HuH-7.5 (cell line): ENCODE measurements at regions not wholly inside any gene's neighbourhood (a gene's known extent, or its start where the extent isn't known, plus 50 kb on each side); places are given as distances from the start of the nearest gene placed in this dataset.

Source experiments
- DNase-seq: peaks from one replicate; pipeline ENCODE4 v3.0.0; 2011; ENCODE audit warnings: low spot score

- DNase-seq: no peak
These were observed 113.1 kb upstream of the GPC1 start for GRCh38 chr2:240322231-240322955.

GRCh38 chr2:240322991-240323390, 112.5 kb upstream of the GPC1 start:
- DNase-seq: no peak

GRCh38 chr2:240323601-240324291, 111.7 kb upstream of the GPC1 start:
- DNase-seq: no peak

DNA sequence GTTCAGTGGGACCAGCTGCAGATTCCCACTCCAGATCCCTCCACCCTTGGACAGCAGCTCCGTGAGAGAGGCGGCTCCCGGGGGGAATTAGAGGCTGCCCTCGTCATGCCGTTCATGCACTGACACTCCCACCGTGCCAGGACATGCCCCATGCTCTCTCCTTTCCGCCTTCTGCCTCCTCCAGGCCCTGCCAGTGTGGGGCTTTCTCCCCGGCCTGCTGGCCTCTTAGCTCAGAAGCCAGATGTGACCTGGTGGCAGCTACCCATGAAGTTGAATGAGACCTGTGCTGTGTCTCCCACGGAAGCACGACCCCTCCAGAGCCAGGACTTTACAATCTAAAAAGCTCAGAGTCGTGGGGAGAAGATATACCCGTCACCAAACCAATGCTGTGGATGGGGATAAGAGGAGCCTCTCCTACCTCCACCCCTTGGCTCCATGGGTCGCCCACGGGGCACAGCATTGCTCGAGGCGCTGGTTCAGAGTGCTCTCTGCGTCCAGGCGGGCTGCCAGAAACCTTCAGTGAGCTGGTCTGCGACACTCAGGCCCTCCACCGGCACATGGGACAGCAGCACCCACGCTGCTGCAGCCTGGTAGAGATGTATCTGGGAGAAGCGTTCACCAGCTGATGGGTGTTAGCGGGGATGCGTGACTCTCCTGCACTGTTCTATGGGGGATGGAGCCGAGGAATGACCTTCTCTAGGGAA, 111.0 kb upstream of the GPC1 start:
- no peak for DNase-seq

DNA sequence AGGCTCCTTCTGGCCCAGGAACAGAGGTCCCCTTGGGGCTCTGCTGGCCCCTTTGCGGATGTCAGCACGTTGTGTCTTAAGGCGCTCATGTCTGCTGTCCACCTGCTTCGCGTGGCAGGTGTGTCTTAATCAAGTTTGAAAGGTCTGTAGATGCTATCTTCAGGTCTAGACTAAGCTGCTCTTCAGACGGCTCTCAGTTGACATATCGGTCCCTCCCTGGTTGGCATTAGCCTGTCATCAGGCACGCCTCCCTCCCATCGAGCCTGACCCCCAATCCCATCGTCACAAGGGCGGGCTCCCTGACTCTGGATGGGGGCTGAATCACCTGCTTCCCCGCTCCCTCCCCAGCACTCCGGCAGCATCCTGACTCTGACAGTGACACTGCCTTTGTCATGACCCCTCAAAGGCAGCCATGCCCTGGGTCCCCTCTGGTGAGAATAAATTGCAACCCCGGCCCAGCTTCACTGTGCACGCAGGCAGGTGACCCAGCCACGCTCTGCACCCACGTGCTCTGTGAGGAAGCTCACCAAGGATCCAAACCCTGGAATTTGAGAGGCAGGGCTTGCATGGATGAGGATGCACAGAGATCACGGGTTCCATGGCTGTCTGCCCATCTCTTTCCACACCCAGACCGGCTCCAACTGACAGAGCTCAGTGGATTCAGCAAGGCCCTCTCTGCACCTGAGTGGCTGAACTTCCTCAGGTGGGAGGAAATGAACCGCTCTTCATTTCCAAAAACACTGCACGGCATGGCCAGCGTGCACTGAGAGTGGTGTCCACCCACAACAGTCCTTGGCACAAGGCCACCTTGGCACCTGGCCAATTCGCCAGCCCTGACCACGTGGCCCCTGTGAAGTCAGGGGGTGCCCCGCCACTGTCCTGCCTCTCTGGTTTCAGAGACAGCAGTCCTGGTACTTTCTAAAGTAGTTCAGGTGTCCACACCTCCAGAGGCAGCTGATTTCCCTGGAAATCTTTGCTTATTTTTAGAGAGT, 110.2 kb upstream of the GPC1 start:
- DNase-seq: no peak

DNA sequence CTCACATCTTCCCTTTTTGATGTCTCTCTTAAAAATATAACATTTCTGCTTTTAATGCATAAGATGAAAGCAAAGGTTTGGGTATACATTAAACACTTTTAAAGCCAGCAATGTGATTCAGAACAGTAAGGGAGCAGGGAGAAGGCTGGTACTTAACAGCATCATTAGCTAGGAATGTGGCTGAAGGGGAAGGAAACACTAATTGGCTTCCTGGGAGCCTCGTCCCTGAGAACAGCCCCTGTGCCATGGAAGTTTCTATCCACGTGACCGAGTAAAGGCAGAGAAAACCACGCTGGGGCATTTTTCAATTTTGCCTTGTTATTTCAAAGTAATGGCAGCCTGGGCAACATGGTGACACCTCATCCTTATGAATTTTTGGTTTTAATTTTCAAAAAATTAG, 109.2 kb upstream of the GPC1 start:
- no peak for DNase-seq

DNA sequence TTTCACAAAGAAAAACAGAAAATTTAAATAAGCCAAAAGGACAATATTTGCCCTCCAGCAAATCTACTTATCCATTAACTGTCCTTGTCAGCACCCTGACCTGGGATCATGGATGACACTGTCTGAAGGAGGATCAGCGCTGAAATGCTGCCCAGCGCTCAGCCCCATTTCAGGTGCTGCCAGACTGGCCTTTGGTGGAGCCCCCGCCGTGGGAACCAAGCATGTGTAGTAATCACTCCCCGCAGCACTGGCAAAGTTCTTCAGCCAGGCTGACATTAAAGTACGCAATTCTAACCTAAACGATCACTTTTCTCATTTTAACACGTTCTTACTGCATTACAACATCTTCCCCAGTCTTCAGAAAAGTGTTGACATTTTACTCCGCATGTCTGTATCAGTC, 108.6 kb upstream of the GPC1 start:
- DNase-seq: no peak

GRCh38 chr2:240327566-240327965, 107.9 kb upstream of the GPC1 start:
- no peak for DNase-seq

DNA sequence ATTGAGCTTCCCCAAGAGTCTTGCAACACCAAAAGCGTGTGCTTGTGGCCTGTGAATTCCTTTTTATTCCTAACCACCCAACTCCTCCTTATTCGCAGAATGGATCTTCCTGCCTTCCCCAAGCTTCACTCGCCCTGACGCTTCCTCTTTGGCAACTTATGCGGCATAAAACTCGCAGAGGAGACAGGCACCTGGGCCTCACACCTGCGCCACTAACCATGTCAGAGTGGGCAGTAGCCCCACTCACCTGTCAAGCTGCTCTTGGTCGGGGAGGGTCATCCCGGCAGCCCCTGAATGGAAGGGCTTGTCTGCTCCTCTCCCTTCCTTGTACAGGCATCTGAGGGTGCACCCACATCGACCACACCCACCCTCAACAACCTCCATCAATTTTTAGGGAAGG, 106.9 kb upstream of the GPC1 start:
- no peak for DNase-seq

DNA sequence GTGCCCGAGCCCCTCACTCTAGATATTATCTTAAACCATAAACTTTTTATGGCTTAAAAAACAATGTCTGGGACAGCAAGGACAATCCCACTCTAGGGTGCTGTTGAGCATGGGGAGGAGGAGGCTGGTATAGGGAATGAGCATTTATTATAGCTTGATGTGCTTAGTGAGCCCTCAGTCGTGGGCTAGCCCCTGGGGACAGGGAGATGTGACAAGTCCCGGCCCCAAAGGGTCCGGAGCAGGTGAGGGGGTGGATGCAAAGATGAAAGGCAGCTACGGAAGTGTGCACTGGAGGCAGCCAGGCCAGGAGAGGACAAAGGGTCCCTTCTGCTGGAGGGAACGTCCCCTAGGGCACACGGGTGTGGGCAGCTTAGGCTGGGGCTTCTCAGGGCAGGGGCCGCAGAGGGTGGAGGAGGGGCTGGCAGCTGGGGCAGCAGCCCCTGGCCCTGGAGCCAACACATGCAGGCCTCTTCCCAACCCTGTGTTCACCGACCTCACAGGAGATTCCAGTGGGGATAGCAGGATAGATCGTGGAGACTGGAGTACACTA, 106.3 kb upstream of the GPC1 start:
- DNase-seq: no peak

GRCh38 chr2:240329778-240330177, 105.7 kb upstream of the GPC1 start:
- no peak for DNase-seq

- DNase-seq: no peak
These were observed 101.5 kb upstream of the GPC1 start for GRCh38 chr2:240333985-240334384.

- no peak for DNase-seq
These were observed 100.4 kb upstream of the GPC1 start for GRCh38 chr2:240335061-240335460.

- DNase-seq: no peak
These were observed 98.5 kb upstream of the GPC1 start for GRCh38 chr2:240336820-240337427.

DNA sequence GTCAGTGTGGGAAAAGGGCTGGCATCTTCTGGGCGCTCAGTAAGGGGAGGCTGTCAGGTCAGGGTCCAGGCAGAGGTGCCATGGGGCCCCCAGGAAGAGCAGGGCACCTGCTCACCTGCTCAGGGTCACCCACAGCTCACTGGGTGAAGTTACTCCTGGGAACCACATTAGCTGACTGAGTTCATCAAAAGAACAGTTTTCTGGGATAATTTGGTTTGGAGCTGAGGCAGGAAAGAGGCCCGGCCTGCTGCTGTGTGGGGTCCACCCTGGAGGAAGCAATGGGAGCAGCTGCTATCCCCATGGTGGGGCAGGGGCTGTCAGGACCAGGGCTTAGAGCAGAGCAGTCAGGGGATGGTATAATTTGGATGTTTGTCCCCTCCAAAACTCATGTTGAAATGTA, 97.2 kb upstream of the GPC1 start:
- DNase-seq: no peak

DNA sequence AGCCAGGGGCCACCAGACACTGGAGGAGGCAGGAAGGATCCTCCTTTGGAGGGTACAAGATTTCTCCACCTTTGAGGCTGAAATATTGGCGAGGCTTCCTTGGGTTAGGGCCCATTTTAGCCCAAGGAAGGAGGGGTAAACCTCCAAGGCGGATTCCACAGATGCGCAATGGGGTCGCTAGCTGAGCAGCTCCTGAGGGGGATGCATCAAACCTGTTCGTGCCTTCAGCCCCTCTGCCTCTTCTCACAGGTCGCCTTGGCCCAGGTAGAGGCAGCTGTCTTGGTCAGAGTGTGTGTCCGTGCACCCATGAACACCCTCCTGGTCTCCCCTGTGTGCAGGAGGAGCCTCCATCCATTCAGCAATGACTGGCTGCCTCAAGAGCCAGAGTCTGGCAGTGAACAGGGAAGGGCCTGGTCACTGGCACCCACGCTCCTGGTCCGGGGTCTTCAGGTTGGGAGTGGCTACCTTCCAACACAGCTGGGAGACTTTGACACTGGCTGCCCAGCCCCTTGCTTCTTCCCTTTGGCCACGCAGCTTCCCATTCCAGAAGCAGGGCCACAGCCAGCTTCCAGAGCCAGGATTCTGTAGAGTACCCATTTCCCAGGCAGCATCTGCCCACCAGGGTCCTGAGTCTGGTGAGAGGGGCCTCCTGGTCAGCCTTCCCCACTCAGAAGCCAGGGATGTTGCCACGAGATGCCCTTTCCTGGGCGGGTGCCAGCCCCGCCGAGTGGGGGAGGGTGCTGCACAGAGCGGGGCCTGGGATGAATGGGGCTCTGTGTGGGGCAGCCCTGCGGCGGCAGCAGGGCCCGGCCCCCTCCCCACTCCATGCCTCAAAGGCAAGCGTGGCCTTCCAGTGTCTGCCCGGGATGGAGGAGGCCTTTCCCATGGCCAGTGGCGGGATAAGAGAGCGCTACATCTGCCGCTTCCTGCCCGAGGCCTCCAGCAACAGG, 95.8 kb upstream of the GPC1 start:
- no peak for DNase-seq

DNA sequence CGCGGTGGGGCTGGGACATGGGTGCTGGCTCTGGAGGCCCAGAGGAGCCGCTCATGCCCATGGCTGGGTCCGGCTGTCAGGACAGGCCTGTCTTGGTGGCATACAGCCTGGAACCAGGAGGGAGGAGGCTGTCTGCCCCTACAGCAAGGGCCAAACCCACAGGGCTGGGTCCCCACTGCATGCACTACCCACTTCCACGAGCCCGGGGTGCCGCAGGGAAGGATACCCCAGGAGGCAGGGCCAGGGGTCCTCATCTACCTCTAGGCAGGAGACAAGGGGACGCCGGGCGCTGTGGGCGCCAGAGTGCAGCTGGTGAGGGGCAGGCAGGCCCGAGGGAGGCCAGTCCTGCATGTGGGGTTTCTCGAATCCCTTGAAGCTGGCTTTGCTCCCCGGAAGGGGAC, 95.1 kb upstream of the GPC1 start:
- no peak for DNase-seq

GRCh38 chr2:240341064-240341463, 94.4 kb upstream of the GPC1 start:
- DNase-seq: no peak

- no peak for DNase-seq
These were observed 91.9 kb upstream of the GPC1 start for GRCh38 chr2:240343548-240343947.

- no peak for DNase-seq
These were observed 90.6 kb upstream of the GPC1 start for GRCh38 chr2:240344904-240345303.
